Stimulated activated naive CD8-positive, alpha-beta T cell treated with anti-CD3 and anti-CD28 coated beads, Interleukin-15, amount 100 ng/mL, for 72 hours (primary cell): ENCODE measurements at regions not wholly inside any gene's neighbourhood (a gene's known extent, or its start where the extent isn't known, plus 50 kb on each side); places are given as distances from the start of the nearest gene placed in this dataset.
"Not testable (repeated sequence)": the region's sequence is repeated elsewhere in the genome, so short reads cannot be mapped to it uniquely, and the experiment has no call there.

Source experiments
- ATAC-seq: fragments of 150-1000 bp; cut with Tn5 transposase; 2 replicates; pipeline ENCODE4 v1.10.0; 2021; ENCODE audit warnings: mild to moderate bottlenecking, moderate library complexity
- DNase-seq, 2 donors: peaks; one replicate each; pipeline ENCODE4 v3.0.0; 2021 to 2022
- H3K27ac Mint-ChIP-seq, 2 donors: one replicate each; pipeline ENCODE4 v1.8.0; 2022; ENCODE audit warnings: mild to moderate bottlenecking in 2 of 2, mixed read lengths in 2 of 2, moderate library complexity in 2 of 2
- H3K27me3 Mint-ChIP-seq: one replicate; pipeline ENCODE4 v1.8.0; 2022; ENCODE audit warnings: mixed read lengths
- H3K4me1 Mint-ChIP-seq: one replicate; pipeline ENCODE4 v1.8.0; 2022; ENCODE audit warnings: mild to moderate bottlenecking, mixed read lengths
- H3K4me3 Mint-ChIP-seq, 2 donors: one replicate each; pipeline ENCODE4 v1.8.0; 2022; ENCODE audit warnings: mild to moderate bottlenecking in 2 of 2, mixed read lengths in 2 of 2, moderate library complexity in 1 of 2
- H3K9me3 Mint-ChIP-seq, 2 donors: one replicate each; pipeline ENCODE4 v1.8.0; 2022; ENCODE audit warnings: mixed read lengths in 2 of 2

- H3K4me3 Mint-ChIP-seq: no peak overlapping the region
- DNase-seq: no peak
- no peak for ATAC-seq
- no peaks in the 10 kb centered on the region for H3K9me3 Mint-ChIP-seq
- H3K4me1 Mint-ChIP-seq: no peaks in the 10 kb centered on the region
- peaks cover 23% of the 10 kb centered on the region for H3K27me3 Mint-ChIP-seq
- H3K27ac Mint-ChIP-seq: no peak overlapping the region
Observed at GRCh38 chr1:38600905-38601304, 258.7 kb downstream of the RRAGC start.

GRCh38 chr1:38600286-38600685 is 259.3 kb downstream of the RRAGC start:
- ATAC-seq (no peak), DNase-seq (no peak)
- H3K27ac Mint-ChIP-seq: no peak overlapping the region
- peaks cover 29% of the 10 kb centered on the region for H3K27me3 Mint-ChIP-seq
- H3K4me3 Mint-ChIP-seq: no peak overlapping the region
- peaks cover 0 to 4% of the 10 kb centered on the region in 2 donors for H3K9me3 Mint-ChIP-seq
- H3K4me1 Mint-ChIP-seq: no peaks in the 10 kb centered on the region

DNA sequence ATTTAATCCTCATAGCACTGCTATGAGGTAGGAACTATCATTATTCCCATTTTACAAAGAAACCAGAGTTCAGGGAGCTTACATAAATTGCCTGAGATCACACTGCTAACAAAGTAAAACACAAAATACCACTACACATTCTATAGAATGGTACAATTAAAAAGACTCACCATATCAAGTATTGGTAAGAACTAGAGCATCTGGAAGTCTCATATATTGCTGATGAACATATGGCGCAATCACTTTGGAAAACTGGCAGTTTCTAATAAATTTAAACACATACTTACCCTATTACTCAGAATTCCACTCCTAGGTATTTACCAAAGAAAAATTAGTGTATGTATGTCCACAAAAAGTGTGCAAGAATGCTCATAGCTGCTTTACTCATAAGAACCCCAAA is 261.5 kb downstream of the RRAGC start:
- H3K27ac Mint-ChIP-seq: no peak overlapping the region
- H3K27me3 Mint-ChIP-seq: peaks cover 49% of the 10 kb centered on the region
- H3K4me3 Mint-ChIP-seq: no peak overlapping the region
- no peaks in the 10 kb centered on the region for H3K4me1 Mint-ChIP-seq
- ATAC-seq (no peak), DNase-seq (no peak)
- peaks cover 5 to 15% of the 10 kb centered on the region in 2 donors for H3K9me3 Mint-ChIP-seq

DNA sequence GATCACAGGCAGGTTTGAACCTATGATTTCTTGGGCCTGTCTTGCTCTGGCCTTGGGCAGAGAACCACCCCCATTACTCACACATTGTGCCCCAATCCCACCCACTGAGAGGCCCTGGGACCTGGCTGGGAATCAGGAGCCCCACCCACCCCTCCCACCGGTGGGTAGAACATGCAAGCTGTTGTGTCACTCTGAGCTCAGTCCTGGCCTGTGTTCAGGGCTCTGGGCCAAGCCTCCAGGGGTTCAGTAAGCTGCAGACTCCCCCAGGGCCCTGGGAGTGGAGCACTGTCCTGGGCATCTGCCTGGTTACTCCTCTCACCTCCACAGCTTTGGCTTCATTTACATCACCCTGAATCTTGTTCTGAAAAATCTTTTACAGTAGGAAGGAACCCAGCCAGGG is 270.5 kb downstream of the RRAGC start:
- DNase-seq (no peak), ATAC-seq (no peak)
- Mint-ChIP-seq H3K4me3 (no peak overlapping the region), H3K27me3 (peaks cover 31% of the 10 kb centered on the region), H3K9me3 (peaks cover 0 to 5% of the 10 kb centered on the region in 2 donors), H3K4me1 (peaks cover 22% of the 10 kb centered on the region), H3K27ac (no peak overlapping the region)

GRCh38 chr1:38587766-38588165 is 271.8 kb downstream of the RRAGC start:
- Mint-ChIP-seq H3K9me3 (peaks cover 0 to 13% of the 10 kb centered on the region in 2 donors), H3K4me3 (no peak overlapping the region), H3K4me1 (peaks cover 22% of the 10 kb centered on the region), H3K27me3 (peaks cover 30% of the 10 kb centered on the region), H3K27ac (no peak overlapping the region)
- ATAC-seq (no peak), DNase-seq (no peak)

DNA sequence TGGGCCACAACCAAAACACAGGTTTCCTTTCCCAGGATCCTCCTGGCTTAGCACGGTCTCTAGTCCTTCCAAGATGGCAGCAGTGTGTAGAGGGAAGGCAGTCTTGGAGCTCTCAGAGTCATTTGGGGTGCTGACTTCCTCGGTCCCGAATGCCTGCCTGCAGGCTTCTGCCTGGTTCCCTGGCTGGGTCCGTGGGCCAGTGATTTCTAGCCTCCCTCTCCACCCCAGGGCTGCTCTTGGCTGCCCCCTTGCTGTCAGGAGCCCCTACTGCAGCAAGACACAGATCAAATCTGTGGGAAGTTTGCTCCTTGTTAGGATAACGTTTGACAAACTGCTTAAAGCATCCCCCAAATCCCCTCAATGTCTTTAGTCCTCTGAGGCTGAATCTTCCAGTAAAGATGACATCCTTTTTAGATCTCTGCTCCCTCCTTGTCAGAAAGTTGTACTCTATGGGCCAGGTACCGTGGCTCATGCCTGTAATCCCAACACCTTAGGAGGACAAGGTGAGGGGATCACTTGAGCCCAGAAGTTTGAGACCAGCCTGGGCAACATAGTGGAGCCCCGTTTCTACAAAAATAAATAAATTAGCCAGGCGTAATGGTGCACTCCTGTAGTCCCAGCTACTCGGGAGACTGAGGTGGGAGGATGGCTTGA is 272.5 kb downstream of the RRAGC start:
- peaks cover 0 to 7% of the 10 kb centered on the region in 2 donors for H3K9me3 Mint-ChIP-seq
- H3K27ac Mint-ChIP-seq: no peak overlapping the region
- ATAC-seq (peak; percentile 58), DNase-seq (peak; percentile 49 to 56)
- peak overlapping the region in 1 of 2 donors; percentile 49 for H3K4me3 Mint-ChIP-seq
- peaks cover 22% of the 10 kb centered on the region for H3K4me1 Mint-ChIP-seq
- peaks cover 30% of the 10 kb centered on the region for H3K27me3 Mint-ChIP-seq

DNA sequence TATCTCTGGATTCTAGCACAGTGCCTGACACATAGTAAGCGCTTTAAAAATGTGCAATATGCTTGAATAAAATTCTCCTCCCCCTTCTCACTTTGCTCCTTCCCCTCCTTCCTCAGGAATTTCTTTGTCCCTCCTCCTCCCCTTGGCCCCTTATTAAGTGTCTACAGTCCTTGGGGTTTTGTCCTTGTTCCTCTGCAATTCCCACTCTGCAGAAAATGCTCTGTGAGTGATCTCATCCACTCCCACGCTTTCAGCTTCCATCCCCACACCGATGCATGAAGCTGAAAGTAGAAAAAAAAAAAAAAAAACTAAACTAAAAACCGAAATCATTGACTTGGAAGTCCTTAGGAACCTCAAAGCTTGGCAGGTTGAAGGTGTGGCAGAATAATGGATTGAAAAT is 273.6 kb downstream of the RRAGC start:
- H3K9me3 Mint-ChIP-seq: peaks cover 0 to 7% of the 10 kb centered on the region in 2 donors
- ATAC-seq: no peak
- DNase-seq: no peak
- H3K4me3 Mint-ChIP-seq: no peak overlapping the region
- H3K27me3 Mint-ChIP-seq: peaks cover 39% of the 10 kb centered on the region
- H3K27ac Mint-ChIP-seq: no peak overlapping the region
- peaks cover 22% of the 10 kb centered on the region for H3K4me1 Mint-ChIP-seq

- H3K4me1 Mint-ChIP-seq: peaks cover 24% of the 10 kb centered on the region
- peak overlapping the region in 1 of 2 donors; percentile 52 for H3K4me3 Mint-ChIP-seq
- peaks cover 0 to 7% of the 10 kb centered on the region in 2 donors for H3K9me3 Mint-ChIP-seq
- no peak for DNase-seq
- H3K27ac Mint-ChIP-seq: no peak overlapping the region
- H3K27me3 Mint-ChIP-seq: peaks cover 45% of the 10 kb centered on the region
- ATAC-seq: no peak
Observed at GRCh38 chr1:38585460-38585859, 274.1 kb downstream of the RRAGC start.

GRCh38 chr1:38584448-38585355 is 274.9 kb downstream of the RRAGC start:
- Mint-ChIP-seq H3K27ac (peak overlapping the region in 1 of 2 donors; percentile 13), H3K27me3 (peaks cover 52% of the 10 kb centered on the region), H3K9me3 (peaks cover 0 to 7% of the 10 kb centered on the region in 2 donors), H3K4me1 (peaks cover 27% of the 10 kb centered on the region), H3K4me3 (no peak overlapping the region)
- ATAC-seq (no peak), DNase-seq (no peak)

DNA sequence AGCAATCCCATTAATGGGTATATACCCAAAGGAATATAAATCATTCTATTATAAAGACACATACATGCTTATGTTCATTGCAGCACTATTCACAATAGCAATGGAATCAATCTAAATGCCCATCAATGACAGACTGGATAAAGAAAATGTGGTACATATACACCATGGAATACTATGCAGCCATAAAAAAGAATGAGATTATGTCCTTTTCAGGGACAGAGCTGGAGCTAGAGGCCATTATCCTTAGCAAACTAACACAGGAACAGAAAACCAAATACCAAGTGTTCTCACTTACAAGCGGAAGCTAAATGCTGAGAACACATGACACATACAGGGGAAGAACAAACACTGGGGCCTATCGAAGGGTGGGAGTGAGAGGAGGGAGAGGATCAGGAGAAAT is 276.3 kb downstream of the RRAGC start:
- DNase-seq, H3K9me3 Mint-ChIP-seq, H3K4me3 Mint-ChIP-seq, H3K27ac Mint-ChIP-seq, ATAC-seq: not testable (repeated sequence)
- peaks cover 66% of the 10 kb centered on the region for H3K27me3 Mint-ChIP-seq
- H3K4me1 Mint-ChIP-seq: peaks cover 29% of the 10 kb centered on the region

DNA sequence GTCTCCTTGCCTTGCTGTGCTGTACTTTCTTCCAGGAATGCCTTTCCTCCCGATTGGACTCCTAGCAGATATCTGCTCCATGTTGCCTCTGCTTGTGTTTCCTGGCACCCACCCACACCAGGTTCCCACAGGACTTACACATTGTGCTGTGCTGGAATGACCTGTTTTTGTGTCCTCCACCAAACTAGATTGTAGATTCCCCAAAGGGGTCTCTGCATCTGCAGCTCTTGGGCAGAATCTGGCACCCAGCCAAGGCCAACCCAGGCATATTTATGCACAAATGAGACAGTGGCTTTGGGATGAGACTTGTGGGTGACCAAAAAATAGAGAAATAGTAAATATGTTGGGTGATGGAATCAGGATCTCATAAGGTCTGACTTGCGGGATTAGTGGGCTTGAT is 278.2 kb downstream of the RRAGC start:
- DNase-seq: no peak
- Mint-ChIP-seq H3K4me1 (peaks cover 34% of the 10 kb centered on the region), H3K4me3 (no peak overlapping the region), H3K27me3 (peaks cover 79% of the 10 kb centered on the region), H3K9me3 (peaks cover 0 to 7% of the 10 kb centered on the region in 2 donors), H3K27ac (no peak overlapping the region)
- no peak for ATAC-seq

DNA sequence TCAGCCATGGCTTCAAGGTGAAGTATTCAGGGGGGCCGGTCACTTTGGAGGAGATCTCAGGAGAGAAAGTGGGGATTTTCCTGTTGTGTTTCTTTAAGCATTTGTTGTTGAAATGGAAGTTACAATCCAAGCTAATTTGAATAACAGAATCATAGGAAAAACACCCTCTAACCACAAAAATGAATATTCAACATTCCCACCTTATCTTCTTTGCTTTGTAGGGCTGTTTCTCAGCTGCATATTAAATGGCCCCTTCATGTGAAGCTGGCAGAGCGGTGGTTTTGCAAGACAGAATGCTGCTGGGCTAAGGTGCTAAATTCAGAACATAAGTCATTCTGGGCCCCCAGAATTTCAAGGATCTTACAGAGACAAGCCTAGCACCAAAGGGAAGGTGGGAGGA is 279.0 kb downstream of the RRAGC start:
- Mint-ChIP-seq H3K4me1 (peaks cover 27% of the 10 kb centered on the region), H3K27ac (no peak overlapping the region), H3K27me3 (peaks cover 71% of the 10 kb centered on the region), H3K4me3 (no peak overlapping the region), H3K9me3 (peaks cover 0 to 7% of the 10 kb centered on the region in 2 donors)
- DNase-seq (no peak), ATAC-seq (no peak)

- peaks cover 56% of the 10 kb centered on the region for H3K27me3 Mint-ChIP-seq
- peaks cover 0 to 7% of the 10 kb centered on the region in 2 donors for H3K9me3 Mint-ChIP-seq
- no peak overlapping the region for H3K27ac Mint-ChIP-seq
- H3K4me1 Mint-ChIP-seq: peaks cover 17% of the 10 kb centered on the region
- no peak overlapping the region for H3K4me3 Mint-ChIP-seq
- DNase-seq: no peak
- ATAC-seq: no peak
Observed at GRCh38 chr1:38579056-38579455, 280.5 kb downstream of the RRAGC start.

- peak overlapping the region; percentile 74 to 78 for H3K4me3 Mint-ChIP-seq
- no peak for DNase-seq
- ATAC-seq: peak; percentile 59
- H3K27me3 Mint-ChIP-seq: peaks cover 49% of the 10 kb centered on the region
- no peak overlapping the region for H3K27ac Mint-ChIP-seq
- H3K4me1 Mint-ChIP-seq: peaks cover 17% of the 10 kb centered on the region
- H3K9me3 Mint-ChIP-seq: peaks cover 0 to 2% of the 10 kb centered on the region in 2 donors
Observed at GRCh38 chr1:38578271-38578951, 281.2 kb downstream of the RRAGC start.

- peak overlapping the region in 1 of 2 donors; percentile 52 for H3K27ac Mint-ChIP-seq
- DNase-seq: no peak
- peaks cover 17% of the 10 kb centered on the region for H3K4me1 Mint-ChIP-seq
- H3K4me3 Mint-ChIP-seq: peak overlapping the region; percentile 74 to 78
- ATAC-seq: no peak
- peaks cover 49% of the 10 kb centered on the region for H3K27me3 Mint-ChIP-seq
- H3K9me3 Mint-ChIP-seq: no peaks in the 10 kb centered on the region
Observed at GRCh38 chr1:38577937-38578270, 281.7 kb downstream of the RRAGC start.

DNA sequence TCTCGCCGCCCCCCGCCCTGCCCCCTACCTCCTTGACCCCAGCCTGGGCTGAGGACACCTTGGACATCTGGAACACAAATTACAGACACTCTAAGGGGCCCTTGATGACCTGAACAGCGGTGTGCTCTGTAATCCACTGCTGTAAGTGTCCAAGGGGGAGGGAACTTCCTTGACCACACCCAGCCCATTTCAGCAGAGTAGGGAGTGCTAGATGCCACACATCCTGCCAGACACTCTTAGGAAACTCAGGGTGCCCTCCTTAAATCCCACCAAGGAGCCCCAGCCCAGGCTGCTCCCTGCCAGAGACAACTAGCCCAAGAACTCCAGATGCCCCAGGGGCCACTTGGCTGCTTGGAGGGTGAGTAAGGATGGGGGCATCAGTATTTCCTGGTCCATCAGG is 282.2 kb downstream of the RRAGC start:
- H3K4me3 Mint-ChIP-seq: peak overlapping the region in 1 of 2 donors; percentile 74
- no peaks in the 10 kb centered on the region for H3K9me3 Mint-ChIP-seq
- peaks cover 17% of the 10 kb centered on the region for H3K4me1 Mint-ChIP-seq
- no peak overlapping the region for H3K27ac Mint-ChIP-seq
- DNase-seq: no peak
- ATAC-seq: no peak
- peaks cover 52% of the 10 kb centered on the region for H3K27me3 Mint-ChIP-seq
